Stimulated activated CD4-positive, alpha-beta T cell treated with anti-CD3 and anti-CD28 coated beads, Interleukin-4, amount 100 ng/mL, for 24 hours (primary cell): ENCODE measurements at regions not wholly inside any gene's neighbourhood (a gene's known extent, or its start where the extent isn't known, plus 50 kb on each side); places are given as distances from the start of the nearest gene placed in this dataset.
"Not testable (repeated sequence)": the region's sequence is repeated elsewhere in the genome, so short reads cannot be mapped to it uniquely, and the experiment has no call there.

Experiments
- DNase-seq: peaks from one replicate; pipeline ENCODE4 v3.0.0-alpha.2; 2020

GRCh38 chr22:22346401-22347107, 102.0 kb downstream of the VPREB1 start:
- no peak for DNase-seq

GRCh38 chr22:22348127-22348814, 103.7 kb downstream of the VPREB1 start:
- no peak for DNase-seq

- no peak for DNase-seq
Measured at GRCh38 chr22:22348815-22349454, 104.3 kb downstream of the VPREB1 start.

GRCh38 chr22:22349455-22349836, 104.9 kb downstream of the VPREB1 start:
- DNase-seq, result no peak

GRCh38 chr22:22351366-22351765, 106.8 kb downstream of the VPREB1 start:
- DNase-seq, result no peak

- no peak for DNase-seq
Measured at GRCh38 chr22:22352371-22352999, 107.9 kb downstream of the VPREB1 start.

GRCh38 chr22:22355096-22355834, 110.7 kb downstream of the VPREB1 start:
- no peak for DNase-seq

- peak; percentile 80 for DNase-seq
Measured at GRCh38 chr22:22357024-22357883, 112.7 kb downstream of the VPREB1 start.

- DNase-seq, result no peak
Measured at GRCh38 chr22:22358152-22358551, 113.6 kb downstream of the VPREB1 start.

GRCh38 chr22:22358686-22359085, 114.1 kb downstream of the VPREB1 start:
- no peak for DNase-seq

- DNase-seq, result no peak
Measured at GRCh38 chr22:22359465-22359864, 114.9 kb downstream of the VPREB1 start.

- no peak for DNase-seq
Measured at GRCh38 chr22:22360014-22360413, 115.4 kb downstream of the VPREB1 start.

GRCh38 chr22:22362311-22362710, 117.7 kb downstream of the VPREB1 start:
- DNase-seq, result no peak

- DNase-seq, result no peak
Measured at GRCh38 chr22:22362936-22363335, 118.3 kb downstream of the VPREB1 start.

GRCh38 chr22:22364207-22364606, 119.6 kb downstream of the VPREB1 start:
- DNase-seq, result no peak

GRCh38 chr22:22366537-22366936, 122.0 kb downstream of the VPREB1 start:
- DNase-seq, result no peak

- DNase-seq, result no peak
Measured at GRCh38 chr22:22368516-22368915, 123.9 kb downstream of the VPREB1 start.

- DNase-seq, result not testable (repeated sequence)
Measured at GRCh38 chr22:22369219-22369963, 124.8 kb downstream of the VPREB1 start.

GRCh38 chr22:22369964-22370270, 125.3 kb downstream of the VPREB1 start:
- DNase-seq, result no peak

- DNase-seq, result no peak
Measured at GRCh38 chr22:22371031-22371541, 126.5 kb downstream of the VPREB1 start.

GRCh38 chr22:22372086-22372485, 127.5 kb downstream of the VPREB1 start:
- DNase-seq, result no peak
